WTC11 (cell line): ENCODE measurements at regions not wholly inside any gene's neighbourhood (a gene's known extent, or its start where the extent isn't known, plus 50 kb on each side); places are given as distances from the start of the nearest gene placed in this dataset.

Source experiments
- ATAC-seq: fragments of 200-7000 bp; cut with Tn5 transposase; 2 replicates; pipeline ENCODE4 v1.10.0; 2021; ENCODE audit warnings: mild to moderate bottlenecking, moderate library complexity
- CTCF ChIA-PET: fragments of 300-600 bp; sonication (Branson Sonifier 250); formaldehyde crosslinking; loops from one replicate; lab custom pipeline; 2021; ENCODE audit warnings: antibody characterized with exemption; lab: Charles Lee
- POLR2A ChIA-PET: fragments of 350-600 bp; sonication (Branson Sonifier 250); formaldehyde crosslinking; loops from one replicate; lab custom pipeline; 2021; ENCODE audit warnings: antibody characterized with exemption; lab: Charles Lee
- DNase-seq: peaks from one replicate; pipeline ENCODE4 v3.0.0; 2021; ENCODE audit warnings: low spot score
- H3K27ac Mint-ChIP-seq: 2 replicates; pipeline ENCODE4 v1.8.0; 2021; ENCODE audit warnings: mixed read lengths
- H3K27me3 Mint-ChIP-seq: 2 replicates; pipeline ENCODE4 v1.8.0; 2021; ENCODE audit warnings: low read depth, mild to moderate bottlenecking, moderate library complexity, mixed read lengths
- H3K36me3 Mint-ChIP-seq: 2 replicates; pipeline ENCODE4 v1.8.0; 2021; ENCODE audit warnings: mixed read lengths
- H3K4me1 Mint-ChIP-seq: 2 replicates; pipeline ENCODE4 v1.8.0; 2022; ENCODE audit warnings: mixed read lengths
- H3K4me3 Mint-ChIP-seq: 2 replicates; pipeline ENCODE4 v1.8.0; 2021; ENCODE audit warnings: mild to moderate bottlenecking, moderate library complexity, mixed read lengths
- H3K9me3 Mint-ChIP-seq: 2 replicates; pipeline ENCODE4 v1.8.0; 2021; ENCODE audit warnings: mixed read lengths
- AFF4 ChIP-seq: sonication (generic); formaldehyde crosslinking; IDR thresholded peaks from 2 replicates; pipeline ENCODE4 v1.8.1; 2023; ENCODE audit warnings: mild to moderate bottlenecking, missing genetic modification reagents, borderline replicate concordance
- ATF2 ChIP-seq: sonication (generic); formaldehyde crosslinking; IDR thresholded peaks from 2 replicates; pipeline ENCODE4 v1.8.1; 2022; ENCODE audit warnings: low read depth, missing genetic modification reagents, borderline replicate concordance
- ATF3 ChIP-seq: sonication (generic); formaldehyde crosslinking; conservative IDR thresholded peaks from 2 replicates; pipeline ENCODE4 v1.8.1; 2022; ENCODE audit warnings: mild to moderate bottlenecking, missing genetic modification reagents
- E2F4 ChIP-seq: sonication (generic); formaldehyde crosslinking; IDR thresholded peaks from 2 replicates; pipeline ENCODE4 v1.8.1; 2022; ENCODE audit warnings: low read depth, mild to moderate bottlenecking, moderate library complexity, missing genetic modification reagents, borderline replicate concordance
- FOXP1 ChIP-seq: sonication (generic); formaldehyde crosslinking; IDR thresholded peaks from 2 replicates; pipeline ENCODE4 v1.8.0; 2022; ENCODE audit warnings: missing genetic modification reagents, mild to moderate bottlenecking, moderate library complexity, borderline replicate concordance
- FOXP4 ChIP-seq: sonication (generic); formaldehyde crosslinking; IDR thresholded peaks from 2 replicates; pipeline ENCODE4 v1.8.0; 2022; ENCODE audit warnings: mild to moderate bottlenecking, missing genetic modification reagents
- HMGA2 ChIP-seq: fragments of 250-450 bp; sonication (Bioruptor Pico); IDR thresholded peaks from 2 replicates; pipeline ENCODE4 v1.4.0; 2021; ENCODE audit warnings: mild to moderate bottlenecking, moderate library complexity
- IRF1 ChIP-seq: sonication (generic); formaldehyde crosslinking; IDR thresholded peaks from 2 replicates; pipeline ENCODE4 v1.8.0; 2023; ENCODE audit warnings: missing genetic modification reagents
- JAZF1 ChIP-seq: fragments of 250-450 bp; sonication (Bioruptor Pico); IDR thresholded peaks from 2 replicates; pipeline ENCODE4 v1.9.0; 2021; ENCODE audit warnings: moderate library complexity, mild to moderate bottlenecking, inconsistent platforms
- JUN ChIP-seq: sonication (generic); formaldehyde crosslinking; IDR thresholded peaks from 2 replicates; pipeline ENCODE4 v1.8.0; 2023; ENCODE audit warnings: mild to moderate bottlenecking, missing genetic modification reagents
- PRRX2 ChIP-seq: fragments of 250-450 bp; sonication (Bioruptor Pico); IDR thresholded peaks from 2 replicates; pipeline ENCODE4 v1.8.0; 2021; ENCODE audit warnings: mild to moderate bottlenecking
- SMAD3 ChIP-seq: sonication (generic); formaldehyde crosslinking; IDR thresholded peaks from 2 replicates; pipeline ENCODE4 v1.8.0; 2022; ENCODE audit warnings: missing genetic modification reagents, mild to moderate bottlenecking, borderline replicate concordance
- TEAD1 ChIP-seq: sonication (generic); formaldehyde crosslinking; IDR thresholded peaks from 2 replicates; pipeline ENCODE4 v1.8.0; 2022; ENCODE audit warnings: mild to moderate bottlenecking, missing genetic modification reagents
- ZBTB21 ChIP-seq: sonication (generic); formaldehyde crosslinking; IDR thresholded peaks from 2 replicates; pipeline ENCODE4 v1.8.1; 2023; ENCODE audit warnings: mild to moderate bottlenecking, missing genetic modification reagents, borderline replicate concordance
- ZBTB43 ChIP-seq: sonication (generic); formaldehyde crosslinking; IDR thresholded peaks from 2 replicates; pipeline ENCODE4 v1.8.1; 2023; ENCODE audit warnings: mild to moderate bottlenecking, missing genetic modification reagents
- ZMAT4 ChIP-seq: fragments of 250-450 bp; sonication (Bioruptor Pico); IDR thresholded peaks from 2 replicates; pipeline ENCODE4 v1.9.0; 2021; ENCODE audit warnings: mild to moderate bottlenecking
- ZNF232 ChIP-seq: sonication (generic); formaldehyde crosslinking; IDR thresholded peaks from 2 replicates; pipeline ENCODE4 v1.8.0; 2022; ENCODE audit warnings: mild to moderate bottlenecking, missing genetic modification reagents
- ZNF281 ChIP-seq: sonication (generic); formaldehyde crosslinking; IDR thresholded peaks from 2 replicates; pipeline ENCODE4 v1.8.0; 2023; ENCODE audit warnings: mild to moderate bottlenecking, missing genetic modification reagents
- ZNF425 ChIP-seq: fragments of 250-450 bp; sonication (Bioruptor Pico); conservative IDR thresholded peaks from 2 replicates; pipeline ENCODE4 v1.9.0; 2021; ENCODE audit warnings: mild to moderate bottlenecking

- ATAC-seq: no peak
- ChIA-PET POLR2A (no interaction called here), CTCF (interaction anchor here (1.4 kb wide), 1 partner anchor 195 kb away, joined by 4 read pairs; no protein-coding TSS in a partner anchor)
- TF ChIP-seq JUN (CRISPR knock-in tag): no peak
- no peak for TF ChIP-seq ZNF281 (CRISPR knock-in tag)
- TF ChIP-seq ZNF232 (CRISPR knock-in tag): no peak
- TF ChIP-seq ZNF425 (CRISPR knock-in tag): no peak
- TF ChIP-seq FOXP1: no peak
- no peak for TF ChIP-seq ZMAT4 (CRISPR knock-in tag)
- TF ChIP-seq ZBTB21: no peak
- no peak for TF ChIP-seq ATF2 (CRISPR knock-in tag)
- no peak for TF ChIP-seq JAZF1 (CRISPR knock-in tag)
- no peak for TF ChIP-seq E2F4 (CRISPR knock-in tag)
- no peak for TF ChIP-seq ATF3 (CRISPR knock-in tag)
- TF ChIP-seq ZBTB43 (CRISPR knock-in tag): no peak
- TF ChIP-seq SMAD3 (CRISPR knock-in tag): no peak
- TF ChIP-seq HMGA2: no peak
- TF ChIP-seq PRRX2 (CRISPR knock-in tag): no peak
- no peak for TF ChIP-seq AFF4
- TF ChIP-seq IRF1 (CRISPR knock-in tag): no peak
- TF ChIP-seq TEAD1 (CRISPR knock-in tag): no peak
- no peak for TF ChIP-seq FOXP4 (CRISPR knock-in tag)
Observed at GRCh38 chr4:3709061-3709845, 56.9 kb upstream of the ADRA2C start.

More at GRCh38 chr4:3709061-3709845, 56.9 kb upstream of the ADRA2C start:
- no peak for DNase-seq
- Mint-ChIP-seq H3K4me3 (no peak overlapping the region), H3K36me3 (no peaks in the 10 kb centered on the region), H3K4me1 (peaks cover 4% of the 10 kb centered on the region; the same call in 1 of the 2 replicates), H3K9me3 (no peaks in the 10 kb centered on the region), H3K27ac (no peak overlapping the region), H3K27me3 (no peaks in the 10 kb centered on the region)
